GM21528 (cell line): ENCODE measurements at regions not wholly inside any gene's neighbourhood (a gene's known extent, or its start where the extent isn't known, plus 50 kb on each side); places are given as distances from the start of the nearest gene placed in this dataset.
"Not testable (repeated sequence)": the region's sequence is repeated elsewhere in the genome, so short reads cannot be mapped to it uniquely, and the experiment has no call there.

Experiments
- ATAC-seq: cut with Tn5 transposase; IDR thresholded peaks from one replicate; pipeline ENCODE4 v1.9.1; 2021; ENCODE audit warnings: mild to moderate bottlenecking, moderate library complexity; ENCODE audit not compliant: unreplicated experiment, low FRiP score

GRCh38 chr10:2925631-2926030, 141.7 kb upstream of the PFKP start:
- no peak for ATAC-seq

GRCh38 chr10:2924431-2924830, 142.9 kb upstream of the PFKP start:
- ATAC-seq = no peak

- no peak for ATAC-seq
Measured at GRCh38 chr10:2921956-2922680, 145.2 kb upstream of the PFKP start.

DNA sequence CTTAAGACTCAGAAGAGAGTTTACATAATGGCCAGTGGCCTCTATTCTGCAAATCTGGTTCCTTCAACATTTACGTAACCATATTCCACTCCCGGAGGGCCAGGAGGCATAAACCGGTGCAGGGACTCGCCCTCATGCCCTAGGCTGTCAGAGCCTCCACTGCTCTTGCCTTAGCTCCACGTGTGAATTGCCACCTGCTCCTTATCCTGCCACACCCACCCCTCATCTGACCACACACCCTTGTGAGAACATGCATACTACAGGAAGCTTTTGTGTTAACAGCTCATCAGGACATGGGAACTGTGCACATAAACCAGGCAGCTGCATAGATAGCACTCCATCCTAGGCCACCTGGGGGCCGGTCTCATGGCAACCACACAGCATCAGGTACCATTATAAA, 146.7 kb upstream of the PFKP start:
- ATAC-seq = no peak

DNA sequence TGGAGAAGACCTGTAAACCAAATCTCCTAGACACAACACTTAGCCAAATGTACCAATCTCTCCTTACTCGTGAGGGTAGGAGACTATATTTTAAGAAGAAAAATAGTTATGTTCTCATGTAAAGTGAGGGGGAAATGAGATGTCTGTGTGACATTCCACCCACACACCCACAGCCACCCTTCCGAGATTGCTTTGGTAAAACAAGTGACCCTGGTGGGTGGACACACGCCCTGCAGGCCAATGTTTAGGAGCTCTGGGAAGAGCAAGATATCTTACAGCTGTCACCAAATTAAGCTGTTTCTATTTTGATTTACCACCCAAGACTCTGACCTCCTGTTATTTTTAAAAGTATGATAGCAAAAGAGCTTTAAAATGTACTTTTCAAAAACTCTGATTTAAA, 147.2 kb upstream of the PFKP start:
- ATAC-seq = no peak

DNA sequence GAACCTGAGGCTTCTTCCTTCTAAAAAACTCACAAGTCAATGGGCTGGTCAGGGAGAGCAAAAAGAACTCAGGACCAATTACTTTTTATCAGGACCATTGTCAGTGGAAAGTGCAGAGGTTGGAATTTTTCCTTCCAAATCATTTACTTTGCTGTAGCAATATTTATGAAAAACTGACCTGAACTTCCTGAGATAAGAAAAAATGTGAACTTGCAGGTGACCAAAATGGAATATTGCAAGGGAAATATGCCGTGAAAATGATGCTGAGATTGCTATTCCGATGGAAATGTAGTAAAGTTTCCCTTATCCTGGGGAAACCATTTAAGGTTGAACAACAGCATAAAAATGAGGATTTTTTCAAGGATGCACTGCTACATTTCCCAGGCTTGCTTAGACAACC, 148.3 kb upstream of the PFKP start:
- ATAC-seq = no peak

- ATAC-seq = no peak
Measured at GRCh38 chr10:2918489-2918888, 148.9 kb upstream of the PFKP start.

GRCh38 chr10:2917926-2918325, 149.4 kb upstream of the PFKP start:
- ATAC-seq = no peak

DNA sequence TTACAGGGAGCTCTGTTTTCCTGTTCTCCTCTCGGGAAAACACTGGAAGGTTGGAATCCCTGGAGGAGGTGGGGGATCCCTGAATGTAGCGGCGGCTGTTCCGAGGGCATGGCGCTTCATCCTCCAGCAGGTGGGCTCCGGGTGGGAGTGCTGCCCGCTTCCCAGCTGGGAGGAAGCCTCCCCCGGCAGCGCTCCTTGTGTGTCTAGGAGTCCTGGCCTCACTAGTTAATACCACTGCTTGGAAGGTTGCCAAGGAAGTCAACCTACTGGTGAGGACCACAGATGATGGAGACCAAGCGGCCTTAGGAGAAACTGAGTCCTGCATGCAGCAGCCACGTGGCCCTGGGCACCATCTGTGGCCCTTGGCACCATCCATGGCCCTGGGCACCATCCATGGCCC, 151.9 kb upstream of the PFKP start:
- ATAC-seq = no peak

DNA sequence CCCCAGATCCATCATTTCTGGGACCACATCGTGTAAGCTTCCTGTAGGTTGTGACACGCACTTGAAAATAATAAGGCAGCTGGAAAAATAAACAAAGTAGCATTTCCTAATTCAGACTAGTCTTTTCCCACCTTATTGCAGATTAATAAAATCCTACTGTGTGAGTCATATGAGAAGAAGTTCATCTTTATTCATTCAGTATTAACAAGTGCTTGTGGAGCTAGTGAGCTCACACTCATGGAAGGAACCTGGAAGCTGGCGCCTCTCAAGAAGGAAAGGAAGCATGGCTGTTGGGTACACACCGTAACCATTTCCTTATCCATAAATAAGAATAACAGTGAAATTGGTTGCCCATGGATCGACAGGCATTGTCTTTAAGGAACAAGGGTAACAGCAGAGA, 152.6 kb upstream of the PFKP start:
- ATAC-seq = no peak

DNA sequence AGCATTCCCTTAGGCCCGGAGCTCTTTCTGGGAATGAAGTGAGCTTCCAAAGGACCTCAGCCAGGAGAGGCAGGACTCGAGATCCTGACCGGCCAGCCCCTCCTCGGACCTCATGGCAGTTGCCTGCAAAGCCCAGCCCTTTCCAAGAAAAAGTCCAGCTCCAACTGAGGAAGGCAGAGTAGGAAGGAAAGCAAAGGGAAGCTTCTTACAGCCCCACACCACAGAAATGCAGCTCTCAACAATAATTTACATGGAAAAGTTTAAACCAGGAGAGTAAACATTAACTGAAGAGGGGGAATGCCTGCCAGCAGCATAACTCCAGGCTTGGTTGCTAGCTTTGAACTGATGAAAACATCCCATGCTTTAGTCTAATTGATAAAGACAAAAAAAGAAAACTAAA, 153.9 kb upstream of the PFKP start:
- ATAC-seq = no peak

GRCh38 chr10:2910656-2911055, 156.7 kb upstream of the PFKP start:
- ATAC-seq = no peak

GRCh38 chr10:2909921-2910320, 157.4 kb upstream of the PFKP start:
- ATAC-seq = no peak

GRCh38 chr10:2908851-2909630, 158.3 kb upstream of the PFKP start:
- no peak for ATAC-seq

GRCh38 chr10:2906974-2907373, 160.4 kb upstream of the PFKP start:
- no peak for ATAC-seq

DNA sequence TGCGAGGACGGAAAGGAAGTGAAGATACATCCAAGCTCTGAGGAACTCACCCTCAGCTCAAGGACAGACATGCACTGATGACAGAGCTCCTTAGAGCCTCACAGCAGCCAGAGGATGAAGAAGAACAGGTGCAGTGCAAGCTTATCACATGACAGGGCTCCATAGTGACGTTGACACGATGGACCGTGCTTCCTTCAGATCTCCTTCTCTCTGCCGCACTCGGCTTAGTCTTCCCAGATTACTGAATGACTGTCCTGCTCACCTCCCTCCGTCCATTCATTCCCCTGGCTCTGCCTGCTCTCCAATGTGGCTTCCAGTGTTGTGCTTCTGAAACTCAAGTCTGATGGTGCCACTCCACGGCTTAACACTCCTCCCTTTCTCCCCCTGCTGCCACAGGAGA, 161.5 kb upstream of the PFKP start:
- no peak for ATAC-seq

- ATAC-seq = no peak
Measured at GRCh38 chr10:2900530-2900929, 166.8 kb upstream of the PFKP start.

DNA sequence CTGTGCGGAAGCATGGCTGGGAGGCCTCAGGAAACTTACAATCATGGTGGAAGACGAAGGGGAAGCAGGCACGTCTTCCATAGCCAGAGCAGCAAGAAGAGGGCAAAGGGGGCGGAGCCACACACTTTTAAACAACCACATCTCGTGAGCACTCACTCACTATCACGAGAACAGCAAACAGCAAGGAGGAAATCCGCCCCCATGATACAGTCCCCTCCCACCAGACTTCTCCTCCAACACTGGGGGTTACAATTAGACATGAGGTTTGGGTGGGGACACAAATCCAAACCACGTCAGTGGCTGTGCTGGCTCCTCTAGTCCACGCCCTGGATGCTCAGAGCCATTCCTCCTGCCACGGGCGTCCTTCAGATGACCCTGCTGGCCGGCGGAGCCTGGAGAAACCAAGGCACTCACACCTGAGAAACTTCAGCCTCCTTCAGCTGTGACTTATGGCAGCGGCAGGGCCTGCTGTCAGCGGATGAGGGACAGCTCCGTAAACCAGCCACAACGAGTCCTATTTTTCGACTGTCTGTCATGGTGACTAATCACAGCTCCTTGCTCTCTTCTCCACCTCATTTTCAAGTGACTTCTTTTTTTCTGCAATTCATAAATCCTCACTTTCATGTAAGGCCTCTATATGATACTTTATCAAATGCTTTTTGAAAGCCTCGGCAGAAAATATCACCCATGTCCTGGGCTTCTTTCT, 167.9 kb upstream of the PFKP start:
- ATAC-seq = no peak

DNA sequence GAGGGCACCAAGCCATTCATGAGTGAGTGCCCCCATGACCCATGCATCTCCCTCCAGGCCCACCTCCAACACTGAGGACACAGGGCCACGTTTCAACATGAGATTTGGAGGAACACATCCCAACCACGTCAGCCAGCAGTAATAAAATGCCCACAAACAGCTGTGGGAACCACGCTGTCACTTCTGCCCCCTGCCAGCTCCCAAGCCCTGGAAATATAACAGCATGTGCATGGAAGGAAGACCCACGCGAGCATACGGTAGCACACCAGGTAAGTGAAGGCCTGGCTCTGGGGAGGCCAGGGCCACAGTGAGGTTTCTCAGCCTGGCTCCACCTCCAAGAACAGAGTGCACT, 168.9 kb upstream of the PFKP start:
- ATAC-seq = no peak

GRCh38 chr10:2897619-2898508, 169.5 kb upstream of the PFKP start:
- ATAC-seq = no peak

DNA sequence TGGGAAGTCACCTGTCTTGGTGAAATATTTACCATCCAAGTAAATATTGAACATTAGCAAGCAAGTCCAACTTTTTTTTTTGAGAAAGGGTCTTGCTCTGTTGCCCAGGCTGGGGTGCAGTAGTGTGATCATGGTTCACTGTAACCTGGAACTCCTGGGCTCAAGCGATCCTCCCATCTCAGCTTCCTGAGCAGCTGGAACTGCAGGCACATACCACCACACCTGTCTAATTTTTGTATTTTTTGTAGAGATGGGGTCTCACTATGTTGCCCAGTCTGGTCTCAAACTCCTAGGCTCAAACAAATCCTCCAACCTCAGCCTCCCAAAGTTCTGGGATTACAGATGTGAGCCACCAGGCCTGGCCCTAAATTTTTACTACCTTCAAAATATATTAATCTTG, 171.0 kb upstream of the PFKP start:
- not testable (repeated sequence) for ATAC-seq
